ENCODE measurements at regions not wholly inside any gene's neighbourhood (a gene's known extent, or its start where the extent isn't known, plus 50 kb on each side); places are given as distances from the start of the nearest gene placed in this dataset.

DNA sequence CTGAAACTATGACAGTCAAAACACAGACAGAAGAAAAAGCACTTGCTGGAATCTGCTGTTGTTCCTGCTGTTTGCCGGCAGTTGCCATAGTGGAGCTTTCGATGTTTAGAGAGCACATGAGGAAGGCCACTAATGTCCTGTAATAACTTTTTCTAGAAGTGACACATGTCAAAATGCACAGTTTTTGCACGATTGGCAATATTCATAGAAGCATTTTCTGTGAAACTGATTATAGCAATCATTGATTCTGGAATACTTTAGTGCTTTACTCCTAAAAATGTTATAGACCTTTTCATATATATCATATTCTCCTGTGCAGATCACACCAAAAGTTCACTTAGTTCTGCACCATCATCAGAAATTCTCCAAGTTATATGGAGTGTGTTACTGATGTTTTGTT lies 407.0 kb upstream of the SOX9 start:
- TF ChIP-seq TAF1 (IDR thresholded peaks at IDR 0.05; ENCODE audit: borderline replicate concordance, low read depth, low read length) (no peak), POLR2A (IDR thresholded peaks at IDR 0.05; ENCODE audit: low read depth, low read length) (no peak), POLR2AphosphoS5 (IDR thresholded peaks at IDR 0.05; ENCODE audit: low read depth, low read length) (no peak)
- FAIRE-seq, result no peak

DNA sequence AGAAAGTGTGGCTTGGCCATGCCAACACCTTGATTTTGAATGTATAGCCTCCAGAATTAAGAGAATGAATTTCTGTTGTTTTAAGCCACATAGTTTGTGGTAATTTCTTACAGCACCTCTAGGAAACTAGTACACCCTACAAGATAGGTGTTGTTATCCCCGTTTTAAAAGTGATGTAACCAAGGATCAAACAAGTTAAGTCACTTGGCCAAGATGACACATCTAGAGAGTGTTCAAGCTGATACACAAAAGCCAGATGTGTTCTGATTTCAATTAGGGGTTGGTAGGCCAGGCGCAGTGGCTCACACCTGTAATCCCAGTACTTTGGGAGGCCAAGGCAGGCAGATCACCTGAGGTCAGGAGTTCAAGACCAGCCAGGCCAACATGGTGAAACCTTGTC lies 396.5 kb upstream of the SOX9 start:
- no peak for TF ChIP-seq POLR2A (IDR thresholded peaks at IDR 0.05; ENCODE audit: low read depth, low read length)
- DNase-seq (ENCODE audit: insufficient read length) (no peak), FAIRE-seq (no peak)

More for the DNA sequence above, 407.0 kb upstream of the SOX9 start:
- DNase-seq (ENCODE audit: insufficient read length), result no peak

DNA sequence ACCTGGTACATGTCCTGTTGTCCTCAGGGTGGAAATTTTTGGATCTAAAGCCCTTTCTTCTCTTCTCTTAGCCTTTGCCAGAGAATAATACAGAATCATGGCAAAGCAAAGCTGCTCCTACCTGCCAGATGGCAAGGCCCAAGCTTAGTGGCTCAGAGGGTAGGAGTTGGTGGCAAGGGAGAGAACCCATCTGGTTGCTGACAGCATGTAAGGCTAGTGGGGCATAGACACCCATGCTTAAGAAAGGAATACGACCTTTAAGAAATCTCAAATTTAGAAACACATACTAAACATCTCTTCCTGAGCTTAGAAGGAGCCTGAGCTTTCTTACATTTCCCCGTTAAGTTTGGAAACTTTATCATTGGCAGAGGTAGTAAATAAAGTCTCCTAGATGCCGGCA lies 395.0 kb upstream of the SOX9 start:
- FAIRE-seq (no peak), DNase-seq (ENCODE audit: insufficient read length) (no peak)
- TF ChIP-seq POLR2AphosphoS5 (IDR thresholded peaks at IDR 0.05; ENCODE audit: low read depth, low read length) (no peak), TAF1 (IDR thresholded peaks at IDR 0.05; ENCODE audit: borderline replicate concordance, low read depth, low read length) (no peak)

DNA sequence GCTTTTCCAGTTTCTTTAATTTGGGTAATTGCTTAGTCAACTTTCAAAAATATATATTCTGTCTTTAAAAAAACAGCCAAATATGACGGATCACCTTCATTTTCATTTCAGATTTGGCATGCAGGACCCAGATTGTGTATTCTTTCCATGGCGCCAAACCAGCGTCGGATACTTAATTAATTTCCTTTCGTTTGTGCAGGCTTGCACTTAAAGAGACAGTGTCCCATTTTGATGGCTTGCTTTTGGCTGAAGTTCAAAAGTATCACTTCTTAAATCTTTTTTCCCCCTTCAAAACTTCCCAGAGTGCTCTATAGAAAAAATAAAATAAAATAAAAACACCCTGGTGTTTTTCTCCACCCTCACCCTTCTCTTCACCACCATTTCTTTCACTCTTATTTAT lies 394.5 kb upstream of the SOX9 start:
- TF ChIP-seq POLR2A (IDR thresholded peaks at IDR 0.05; ENCODE audit: low read depth, low read length) (no peak), POLR2AphosphoS5 (IDR thresholded peaks at IDR 0.05; ENCODE audit: low read depth, low read length) (no peak), TAF1 (IDR thresholded peaks at IDR 0.05; ENCODE audit: borderline replicate concordance, low read depth, low read length) (no peak)
- no peak for DNase-seq (ENCODE audit: insufficient read length)
- no peak for FAIRE-seq

DNA sequence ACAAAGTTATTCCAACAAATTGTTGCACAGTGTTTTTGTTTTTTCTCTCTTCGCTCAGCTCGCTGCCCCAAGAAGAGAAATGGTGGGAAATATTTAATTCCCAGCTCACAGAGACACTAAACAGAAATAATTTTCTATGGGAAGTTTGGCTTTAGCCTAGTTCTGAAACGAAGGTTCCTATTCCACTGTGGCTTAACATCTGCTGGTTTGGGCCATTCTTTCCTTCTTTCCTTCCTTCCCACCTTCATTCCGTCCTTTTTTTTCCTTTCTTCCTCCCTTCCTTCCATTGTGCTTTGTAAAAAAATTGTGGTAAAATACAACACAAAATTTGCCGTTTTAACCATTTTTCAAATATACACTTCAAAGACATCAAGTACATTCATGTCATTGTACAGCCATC lies 393.5 kb upstream of the SOX9 start:
- FAIRE-seq, result no peak
- TF ChIP-seq POLR2AphosphoS5 (IDR thresholded peaks at IDR 0.05; ENCODE audit: low read depth, low read length), result no peak
- TF ChIP-seq TAF1 (IDR thresholded peaks at IDR 0.05; ENCODE audit: borderline replicate concordance, low read depth, low read length), result no peak
- no peak for TF ChIP-seq POLR2A (IDR thresholded peaks at IDR 0.05; ENCODE audit: low read depth, low read length)

DNA sequence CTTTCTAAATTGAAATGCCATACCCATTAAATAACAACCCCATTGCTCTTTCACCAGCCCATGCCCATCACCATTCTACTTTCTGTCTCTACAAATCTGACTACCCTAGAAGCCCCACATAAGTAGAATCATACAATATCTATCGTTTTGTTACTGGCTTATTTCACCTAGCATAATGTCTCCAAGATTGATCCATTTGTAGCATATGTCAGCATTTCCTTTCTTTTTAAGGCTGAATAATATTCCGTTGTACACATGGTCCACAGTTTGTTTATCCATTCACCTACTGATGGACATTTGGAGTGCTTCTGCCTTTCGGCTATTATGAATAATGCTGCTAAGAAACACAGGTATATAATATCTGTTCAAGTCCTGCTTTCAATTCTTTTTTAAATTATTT lies 393.1 kb upstream of the SOX9 start:
- TF ChIP-seq TAF1 (IDR thresholded peaks at IDR 0.05; ENCODE audit: borderline replicate concordance, low read depth, low read length) (no peak), POLR2AphosphoS5 (IDR thresholded peaks at IDR 0.05; ENCODE audit: low read depth, low read length) (no peak), POLR2A (IDR thresholded peaks at IDR 0.05; ENCODE audit: low read depth, low read length) (no peak)
- DNase-seq (ENCODE audit: insufficient read length) (no peak), FAIRE-seq (no peak)

More for the DNA sequence above, 393.5 kb upstream of the SOX9 start:
- DNase-seq (ENCODE audit: insufficient read length), result no peak

DNA sequence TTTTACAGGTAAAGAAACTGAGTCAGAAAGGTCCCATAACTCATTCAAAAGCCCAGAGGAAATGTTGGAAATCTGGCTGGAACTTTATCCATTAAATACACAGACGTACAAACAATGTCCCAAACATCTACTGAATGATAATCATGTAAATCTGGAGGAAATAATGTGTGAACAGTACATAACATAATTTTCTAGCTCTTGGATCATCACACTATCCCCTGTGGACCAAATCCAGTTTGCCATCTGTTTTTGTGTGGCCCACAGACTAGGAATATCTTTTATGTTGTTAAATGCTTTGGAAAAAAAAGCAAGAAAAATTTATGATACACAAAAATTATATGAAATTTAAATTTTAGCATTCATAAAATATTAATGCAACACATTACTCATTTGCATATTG lies 389.9 kb upstream of the SOX9 start:
- TF ChIP-seq TAF1 (IDR thresholded peaks at IDR 0.05; ENCODE audit: borderline replicate concordance, low read depth, low read length), result no peak
- TF ChIP-seq POLR2AphosphoS5 (IDR thresholded peaks at IDR 0.05; ENCODE audit: low read depth, low read length), result no peak
- TF ChIP-seq POLR2A (IDR thresholded peaks at IDR 0.05; ENCODE audit: low read depth, low read length), result no peak
- no peak for DNase-seq (ENCODE audit: insufficient read length)
- FAIRE-seq, result no peak

DNA sequence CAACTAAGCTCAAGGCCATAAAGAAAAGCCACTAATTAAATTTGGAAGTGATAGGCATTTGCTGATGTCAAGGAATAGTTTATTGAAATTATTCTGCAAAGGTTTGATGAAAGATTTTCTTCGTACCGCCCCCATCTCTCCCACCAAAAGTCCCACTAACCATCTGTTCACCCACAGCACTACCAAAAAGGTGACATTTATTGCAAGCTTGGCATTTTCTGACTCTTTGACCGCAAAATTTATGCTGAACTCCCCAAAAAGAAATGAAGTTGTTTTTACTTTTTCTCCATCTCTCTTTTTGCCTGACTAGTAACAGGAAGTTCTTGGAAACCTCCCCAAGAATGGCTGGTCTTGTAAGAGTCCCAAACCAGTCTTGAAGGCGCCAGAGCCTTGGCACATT lies 384.9 kb upstream of the SOX9 start:
- FAIRE-seq (no peak), DNase-seq (ENCODE audit: insufficient read length) (no peak)
- no peak for TF ChIP-seq POLR2A (IDR thresholded peaks at IDR 0.05; ENCODE audit: low read depth, low read length)
- TF ChIP-seq TAF1 (IDR thresholded peaks at IDR 0.05; ENCODE audit: borderline replicate concordance, low read depth, low read length), result no peak
- TF ChIP-seq POLR2AphosphoS5 (IDR thresholded peaks at IDR 0.05; ENCODE audit: low read depth, low read length), result no peak

DNA sequence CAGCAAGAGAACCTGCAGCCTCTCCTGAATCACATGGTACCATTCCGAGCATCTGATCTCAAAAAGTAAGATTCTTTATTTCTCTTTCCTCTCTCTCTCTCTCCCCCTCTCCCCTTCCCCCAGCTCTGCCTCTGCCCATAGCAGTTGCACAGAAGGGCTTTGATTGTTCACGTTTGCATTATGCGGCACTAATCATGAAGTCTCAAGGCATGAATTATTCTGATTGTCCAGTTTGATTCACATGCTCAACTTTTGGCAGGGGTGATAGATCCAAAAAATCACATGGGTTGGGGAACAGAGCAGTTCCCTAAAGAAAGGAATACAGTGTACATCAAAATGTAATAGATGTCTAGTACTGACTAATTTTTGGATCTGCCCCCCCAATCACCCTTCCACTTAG lies 380.0 kb upstream of the SOX9 start:
- TF ChIP-seq POLR2AphosphoS5 (IDR thresholded peaks at IDR 0.05; ENCODE audit: low read depth, low read length), result no peak
- no peak for TF ChIP-seq TAF1 (IDR thresholded peaks at IDR 0.05; ENCODE audit: borderline replicate concordance, low read depth, low read length)
- no peak for TF ChIP-seq POLR2A (IDR thresholded peaks at IDR 0.05; ENCODE audit: low read depth, low read length)

DNA sequence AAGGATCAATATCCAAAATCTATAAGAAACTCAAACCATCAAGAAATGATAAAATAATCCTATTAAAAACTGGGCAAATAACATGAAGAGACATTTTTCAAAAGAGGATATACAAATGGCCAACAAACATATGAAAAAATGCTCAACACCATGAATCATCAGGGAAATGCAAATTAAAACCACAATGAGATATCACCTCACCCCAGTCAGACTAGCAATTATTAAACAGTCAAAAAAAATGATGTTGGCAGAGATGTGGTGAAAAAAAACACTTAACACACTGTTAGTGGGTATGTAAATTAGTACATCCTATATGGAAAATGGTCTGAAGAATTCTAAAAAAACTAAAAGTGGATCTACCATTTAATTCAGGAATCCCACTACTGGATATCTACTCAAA lies 379.0 kb upstream of the SOX9 start:
- no peak for TF ChIP-seq POLR2AphosphoS5 (IDR thresholded peaks at IDR 0.05; ENCODE audit: low read depth, low read length)
- TF ChIP-seq POLR2A (IDR thresholded peaks at IDR 0.05; ENCODE audit: low read depth, low read length), result no peak
- TF ChIP-seq TAF1 (IDR thresholded peaks at IDR 0.05; ENCODE audit: borderline replicate concordance, low read depth, low read length), result no peak
- FAIRE-seq, result no peak
- no peak for DNase-seq (ENCODE audit: insufficient read length)

More for the DNA sequence above, 380.0 kb upstream of the SOX9 start:
- FAIRE-seq, result no peak
- no peak for DNase-seq (ENCODE audit: insufficient read length)

DNA sequence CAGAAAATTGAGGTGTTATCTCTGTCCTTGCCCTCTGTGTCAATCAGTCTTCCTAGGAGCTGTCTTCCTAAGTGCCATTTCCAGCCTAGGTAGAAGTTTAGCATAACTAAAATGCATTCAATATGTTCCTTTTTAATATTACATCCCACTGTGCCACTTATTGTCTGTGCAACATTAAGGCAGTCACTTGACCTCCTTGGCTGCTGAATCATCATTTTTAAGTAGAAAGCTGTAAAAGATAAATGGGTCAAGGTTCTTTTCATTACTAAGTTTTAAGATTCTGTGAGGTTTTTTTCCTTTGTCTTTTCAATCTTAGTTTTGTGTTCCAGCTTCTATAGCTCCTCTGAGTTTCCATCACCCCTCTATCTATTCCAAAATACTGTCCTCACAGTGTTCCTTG lies 371.9 kb upstream of the SOX9 start:
- TF ChIP-seq POLR2A (IDR thresholded peaks at IDR 0.05; ENCODE audit: low read depth, low read length) (no peak), POLR2AphosphoS5 (IDR thresholded peaks at IDR 0.05; ENCODE audit: low read depth, low read length) (no peak), TAF1 (IDR thresholded peaks at IDR 0.05; ENCODE audit: borderline replicate concordance, low read depth, low read length) (no peak)
- no peak for FAIRE-seq

DNA sequence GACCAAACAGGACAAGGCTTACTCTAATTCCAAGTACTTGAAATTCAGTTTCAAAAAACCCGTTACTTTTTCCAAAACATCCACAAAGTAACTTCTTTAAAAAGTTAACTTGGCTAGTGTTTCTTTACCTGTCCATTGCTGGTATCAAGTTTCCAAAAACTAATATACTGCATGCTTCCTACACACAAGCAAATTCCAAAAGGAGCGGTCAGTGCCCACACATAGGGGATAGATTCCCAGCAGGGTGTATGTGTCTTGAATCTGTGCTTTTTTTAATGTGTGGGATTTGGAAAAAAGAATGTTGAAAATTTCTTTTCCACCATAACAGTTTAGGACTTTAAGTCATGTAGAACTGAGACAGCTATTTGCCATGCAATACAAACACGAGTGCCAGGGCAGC lies 367.8 kb upstream of the SOX9 start:
- no peak for DNase-seq (ENCODE audit: insufficient read length)

More for the DNA sequence above, 371.9 kb upstream of the SOX9 start:
- no peak for DNase-seq (ENCODE audit: insufficient read length)

DNA sequence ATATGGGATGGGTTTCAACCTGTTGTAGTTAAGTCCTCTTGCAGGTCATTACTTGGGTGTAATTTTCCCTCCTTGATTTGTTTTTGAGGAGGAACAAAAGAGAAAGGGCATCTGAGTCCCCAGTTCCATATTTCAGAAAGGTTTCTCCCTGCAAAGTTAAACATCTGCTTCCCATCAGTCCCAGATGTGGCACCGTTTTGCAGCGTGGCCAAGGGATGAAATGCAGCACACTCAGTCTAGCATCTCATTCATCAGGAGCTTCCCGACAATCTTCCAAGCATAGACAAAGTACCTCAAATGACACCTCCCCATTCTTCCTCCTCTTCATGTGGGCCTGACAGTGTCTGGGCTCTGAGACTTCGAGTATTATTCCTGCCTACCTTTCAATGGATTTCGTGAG lies 363.7 kb upstream of the SOX9 start:
- no peak for FAIRE-seq
- DNase-seq (ENCODE audit: insufficient read length), result no peak
- TF ChIP-seq POLR2A (IDR thresholded peaks at IDR 0.05; ENCODE audit: low read depth, low read length), result no peak
- no peak for TF ChIP-seq TAF1 (IDR thresholded peaks at IDR 0.05; ENCODE audit: borderline replicate concordance, low read depth, low read length)
- no peak for TF ChIP-seq POLR2AphosphoS5 (IDR thresholded peaks at IDR 0.05; ENCODE audit: low read depth, low read length)

More for the DNA sequence above, 367.8 kb upstream of the SOX9 start:
- TF ChIP-seq POLR2A (IDR thresholded peaks at IDR 0.05; ENCODE audit: low read depth, low read length) (no peak), TAF1 (IDR thresholded peaks at IDR 0.05; ENCODE audit: borderline replicate concordance, low read depth, low read length) (no peak), POLR2AphosphoS5 (IDR thresholded peaks at IDR 0.05; ENCODE audit: low read depth, low read length) (no peak)
- FAIRE-seq, result no peak
